Sigmoid colon (tissue), 3 donors: ENCODE measurements at regions not wholly inside any gene's neighbourhood (a gene's known extent, or its start where the extent isn't known, plus 50 kb on each side); places are given as distances from the start of the nearest gene placed in this dataset.

Experiments
- CTCF ChIP-seq, 4 experiments: fragments of 450-650 bp in 3 of 4; fragments of 200-600 bp in 1 of 4; IDR thresholded peaks; one replicate each; pipeline ENCODE4 v1.5.1; 2016 to 2019; ENCODE audit warnings: antibody characterized with exemption in 4 of 4, mild to moderate bottlenecking in 3 of 4, moderate library complexity in 2 of 4
- POLR2A ChIP-seq, 2 donors: fragments of 450-650 bp; IDR thresholded peaks; one replicate each; pipeline ENCODE4 v1.6.1; 2016; ENCODE audit warnings: antibody characterized with exemption in 2 of 2, mild to moderate bottlenecking in 2 of 2, moderate library complexity in 2 of 2

- no peak for TF ChIP-seq POLR2A (IDR thresholded peaks at IDR 0.05)
- TF ChIP-seq CTCF (IDR thresholded peaks at IDR 0.05): no peak
These were observed 233.2 kb upstream of the TPM1 start for GRCh38 chr15:62809115-62809967.
